H1 (cell line): ENCODE measurements at regions not wholly inside any gene's neighbourhood (a gene's known extent, or its start where the extent isn't known, plus 50 kb on each side); places are given as distances from the start of the nearest gene placed in this dataset.

ENCODE experiments used
- CTCF ChIA-PET: fragments of 300-600 bp; sonication (Branson Sonifier 250); formaldehyde crosslinking; loops from one replicate; lab custom pipeline; 2021; ENCODE audit not compliant: partially characterized antibody; lab: Charles Lee
- POLR2A ChIA-PET: fragments of 300-600 bp; sonication (Branson Sonifier 250); formaldehyde crosslinking; loops from one replicate; lab custom pipeline; 2021; ENCODE audit warnings: inconsistent platforms; ENCODE audit not compliant: partially characterized antibody; lab: Charles Lee
- DNase-seq, 2 experiments: peaks; one replicate each; pipeline versions ENCODE4 v3.0.0 to v3.0.0-alpha.2; 2010 to 2022; ENCODE audit warnings: low spot score in 2 of 2, low read depth in 1 of 2, mixed read lengths in 1 of 2
- FAIRE-seq: peaks from 2 replicates; lab custom pipeline; 2011; peaks lifted over from hg19 to GRCh38; lab: Jason Lieb, UNC
- H2AFZ ChIP-seq: 2 replicates; pipeline ENCODE4 v1.8.1; 2012; ENCODE audit warnings: low read length, inconsistent platforms
- H2AK5ac ChIP-seq: 2 replicates; pipeline ENCODE4 v1.6.1; 2013; ENCODE audit warnings: low read depth, low read length
- H2BK120ac ChIP-seq: replicated peaks from 2 replicates; pipeline ENCODE3; 2013; ENCODE audit warnings: low read depth, low read length, inconsistent platforms
- H2BK12ac ChIP-seq: 2 replicates; pipeline ENCODE4 v1.6.1; 2013; ENCODE audit warnings: low read depth, low read length
- H2BK15ac ChIP-seq: 2 replicates; pipeline ENCODE4 v1.6.1; 2013; ENCODE audit warnings: low read length
- H2BK20ac ChIP-seq: 2 replicates; pipeline ENCODE4 v1.6.1; 2013; ENCODE audit warnings: low read length
- H2BK5ac ChIP-seq: 2 replicates; pipeline ENCODE4 v1.6.1; 2013; ENCODE audit warnings: low read depth, low read length
- H3K14ac ChIP-seq: 2 replicates; pipeline ENCODE4 v1.6.1; 2013; ENCODE audit warnings: inconsistent platforms; ENCODE audit not compliant: insufficient read length
- H3K18ac ChIP-seq: 2 replicates; pipeline ENCODE4 v1.6.1; 2013; ENCODE audit warnings: low read length; ENCODE audit errors: extremely low read depth
- H3K23ac ChIP-seq: 2 replicates; pipeline ENCODE4 v1.6.1; 2013; ENCODE audit warnings: inconsistent platforms; ENCODE audit not compliant: insufficient read length
- H3K23me2 ChIP-seq: 2 replicates; pipeline ENCODE4 v1.6.1; 2013; ENCODE audit warnings: low read depth, low read length
- H3K27ac ChIP-seq: 2 replicates; pipeline ENCODE4 v1.6.1; 2011; ENCODE audit warnings: low read depth, low read length, inconsistent platforms
- H3K27me3 ChIP-seq, 4 experiments: replicated peaks in 1 of 4; 1 replicate in 1 of 4; 2 replicates in 3 of 4; pipeline versions ENCODE4 v1.6.1 to v1.8.1; 2011 to 2013; ENCODE audit warnings: low read length in 3 of 4, mild to moderate bottlenecking in 3 of 4, inconsistent platforms in 2 of 4, mixed read lengths in 2 of 4, moderate library complexity in 1 of 4; ENCODE audit not compliant: control insufficient read depth in 3 of 4, insufficient read depth in 3 of 4; ENCODE audit errors: extremely low read depth in 1 of 4
- H3K36me3 ChIP-seq, 4 experiments: 2 replicates each; pipeline versions ENCODE4 v1.6.1 to v1.8.1; 2011 to 2013; ENCODE audit warnings: mild to moderate bottlenecking in 4 of 4, low read length in 3 of 4, moderate library complexity in 2 of 4, control low read depth in 1 of 4, inconsistent platforms in 1 of 4; ENCODE audit not compliant: insufficient read depth in 4 of 4, control insufficient read depth in 2 of 4
- H3K4ac ChIP-seq: replicated peaks from 2 replicates; pipeline ENCODE3; 2013; ENCODE audit warnings: low read length, low read depth, mixed read lengths, inconsistent platforms; ENCODE audit not compliant: insufficient read length
- H3K4me1 ChIP-seq, 4 experiments: replicated peaks in 1 of 4; 1 replicate in 1 of 4; 2 replicates in 3 of 4; pipeline versions ENCODE4 v1.6.1 to v1.8.1; 2011 to 2013; ENCODE audit warnings: low read length in 3 of 4, inconsistent platforms in 2 of 4, mixed read lengths in 1 of 4; ENCODE audit not compliant: insufficient read depth in 4 of 4, control insufficient read depth in 3 of 4
- H3K4me2 ChIP-seq, 2 experiments: 2 replicates each; pipeline versions ENCODE4 v1.6.1 to v1.8.1; 2011 to 2013; ENCODE audit warnings: low read depth in 2 of 2, low read length in 2 of 2, control low read depth in 1 of 2, inconsistent platforms in 1 of 2, mild to moderate bottlenecking in 1 of 2; ENCODE audit not compliant: insufficient read depth in 1 of 2
- H3K4me3 ChIP-seq, 4 experiments: fragments of 200-600, 300-600 bp in 1 of 4; sonication (generic), shearing (Covaris generic), sonication (Bioruptor Twin) in 1 of 4; 2 replicates each; pipeline versions ENCODE4 v1.5.1 to v1.8.1; 2011 to 2016; ENCODE audit warnings: low read length in 4 of 4, low read depth in 3 of 4, control low read depth in 2 of 4, inconsistent platforms in 2 of 4, mild to moderate bottlenecking in 2 of 4, mixed read lengths in 1 of 4, moderate library complexity in 1 of 4; ENCODE audit not compliant: insufficient read depth in 2 of 4; ENCODE audit errors: extremely low read depth in 1 of 4
- H3K56ac ChIP-seq: replicated peaks from 2 replicates; pipeline ENCODE3; 2013; ENCODE audit warnings: low read depth, mild to moderate bottlenecking, mixed read lengths, low read length, inconsistent platforms; ENCODE audit not compliant: insufficient read length
- H3K79me1 ChIP-seq: 2 replicates; pipeline ENCODE4 v1.6.1; 2013; ENCODE audit warnings: low read depth, low read length, control low read depth
- H3K79me2 ChIP-seq, 2 experiments: 2 replicates each; pipeline versions ENCODE4 v1.6.1 to v1.8.1; 2012 to 2013; ENCODE audit warnings: low read length in 2 of 2, mild to moderate bottlenecking in 2 of 2, inconsistent platforms in 1 of 2; ENCODE audit not compliant: insufficient read depth in 2 of 2, control insufficient read depth in 1 of 2
- H3K9ac ChIP-seq, 4 experiments: replicated peaks in 1 of 4; 1 replicate in 1 of 4; 2 replicates in 3 of 4; pipeline versions ENCODE4 v1.6.1 to v1.8.1; 2011 to 2013; ENCODE audit warnings: low read depth in 3 of 4, low read length in 3 of 4, control low read depth in 2 of 4, mild to moderate bottlenecking in 2 of 4, moderate library complexity in 2 of 4, inconsistent platforms in 1 of 4; ENCODE audit errors: extremely low read depth in 1 of 4
- H3K9me3 ChIP-seq, 2 experiments: 2 replicates each; pipeline versions ENCODE4 v1.6.1 to v1.8.1; 2012 to 2013; ENCODE audit warnings: mild to moderate bottlenecking in 2 of 2, moderate library complexity in 2 of 2, control low read depth in 1 of 2, inconsistent platforms in 1 of 2, low read depth in 1 of 2, low read length in 1 of 2, mixed read lengths in 1 of 2; ENCODE audit not compliant: insufficient read depth in 2 of 2
- H4K20me1 ChIP-seq, 2 experiments: replicated peaks in 1 of 2; 2 replicates each; pipeline versions ENCODE3 to v1.8.1; 2011 to 2013; ENCODE audit warnings: inconsistent platforms in 2 of 2, low read length in 2 of 2, mild to moderate bottlenecking in 1 of 2; ENCODE audit not compliant: insufficient read depth in 2 of 2, control insufficient read depth in 1 of 2
- H4K5ac ChIP-seq: 2 replicates; pipeline ENCODE4 v1.6.1; 2013; ENCODE audit warnings: low read length, low read depth, mixed read lengths, inconsistent platforms; ENCODE audit not compliant: insufficient read length
- H4K8ac ChIP-seq: 2 replicates; pipeline ENCODE4 v1.8.0; 2013; ENCODE audit warnings: mild to moderate bottlenecking, moderate library complexity, low read length, inconsistent platforms; ENCODE audit not compliant: insufficient read depth; ENCODE audit errors: extremely low read depth
- H4K91ac ChIP-seq: replicated peaks from 2 replicates; pipeline ENCODE3; 2013; ENCODE audit warnings: low read length, mixed read lengths, inconsistent platforms; ENCODE audit not compliant: insufficient read length
- ASH2L ChIP-seq: fragments of 200-600, 300-600 bp; sonication (generic); IDR thresholded peaks from one replicate; pipeline ENCODE4 v1.7.1; 2017; ENCODE audit warnings: low read length
- BCL11A ChIP-seq, 2 experiments: IDR thresholded peaks; one replicate each; pipeline ENCODE4 v1.6.1; 2011; ENCODE audit warnings: low read depth in 2 of 2, low read length in 2 of 2, mild to moderate bottlenecking in 2 of 2
- CEBPB ChIP-seq: IDR thresholded peaks from 2 replicates; pipeline ENCODE4 v1.6.1; 2012; ENCODE audit warnings: low read depth, low read length
- CHD1 ChIP-seq: IDR thresholded peaks from 2 replicates; pipeline ENCODE4 v1.6.1; 2012; ENCODE audit warnings: low read depth, low read length, improper control_type of control experiment
- CREB1 ChIP-seq: IDR thresholded peaks from 2 replicates; pipeline ENCODE4 v1.6.1; 2012; ENCODE audit warnings: inconsistent platforms
- HDAC2 ChIP-seq, 2 experiments: fragments of 300-600 bp in 1 of 2; sonication (generic) in 1 of 2; IDR thresholded peaks; 2 replicates each; pipeline ENCODE4 v1.6.1; 2011 to 2012; ENCODE audit warnings: low read depth in 2 of 2, low read length in 2 of 2, mild to moderate bottlenecking in 2 of 2, moderate library complexity in 2 of 2, borderline replicate concordance in 1 of 2, inconsistent platforms in 1 of 2
- HDAC6 ChIP-seq: IDR thresholded peaks from one replicate; pipeline ENCODE4 v1.7.1; 2012; ENCODE audit warnings: low read depth, mild to moderate bottlenecking, inconsistent platforms, low read length, moderate library complexity
- KDM1A ChIP-seq: fragments of 200-600, 300-600 bp; sonication (generic); IDR thresholded peaks from 2 replicates; pipeline ENCODE4 v1.7.1; 2016; ENCODE audit warnings: mild to moderate bottlenecking, low read length, borderline replicate concordance
- KDM5A ChIP-seq: fragments of 200-600 bp; IDR thresholded peaks from 2 replicates; pipeline ENCODE4 v1.7.1; 2012; ENCODE audit warnings: mild to moderate bottlenecking, low read length, inconsistent platforms, mixed read lengths
- MAFK ChIP-seq: IDR thresholded peaks from 2 replicates; pipeline ENCODE4 v1.6.1; 2012; ENCODE audit warnings: low read depth, mild to moderate bottlenecking, improper control_type of control experiment, low read length
- POU5F1 ChIP-seq: IDR thresholded peaks from 2 replicates; pipeline ENCODE4 v1.6.1; 2011; ENCODE audit warnings: low read depth, mild to moderate bottlenecking, low read length, moderate library complexity
- SP2 ChIP-seq: IDR thresholded peaks from 2 replicates; pipeline ENCODE4 v1.6.1; 2012; ENCODE audit warnings: mild to moderate bottlenecking, low read length, inconsistent platforms
- TAF1 ChIP-seq: IDR thresholded peaks from 2 replicates; pipeline ENCODE4 v1.6.1; 2011; ENCODE audit warnings: mild to moderate bottlenecking, low read depth, low read length
- TF ChIP-seq, protein P1 (sequence below): IDR thresholded peaks from 2 replicates; pipeline ENCODE4 v1.6.1; 2011; ENCODE audit warnings: low read depth, mild to moderate bottlenecking, low read length; ENCODE audit not compliant: insufficient read depth
- TF ChIP-seq, protein P2 (sequence below): IDR thresholded peaks from 2 replicates; pipeline ENCODE4 v1.6.1; 2012; ENCODE audit warnings: inconsistent platforms

DNA sequence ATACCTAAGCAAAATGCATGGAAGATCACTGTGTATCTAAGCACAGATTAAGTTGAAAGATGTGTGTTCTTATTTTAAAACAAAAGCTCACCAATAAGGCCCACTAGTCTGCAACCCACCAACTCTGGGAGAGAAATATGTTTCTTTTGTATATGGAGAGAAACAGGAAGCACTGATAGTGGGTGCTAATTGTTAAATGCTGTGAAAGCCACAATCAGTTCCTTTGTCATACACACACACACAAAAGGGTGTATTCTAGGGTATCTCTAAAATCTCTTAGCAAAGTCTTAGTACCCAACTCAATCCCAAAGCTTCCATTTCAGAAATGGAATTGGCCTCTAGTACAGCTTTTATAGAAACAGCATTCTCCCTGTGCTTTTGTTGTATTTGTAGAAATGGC, 272.7 kb upstream of the FLRT2 start:
- Histone ChIP-seq H3K27me3 (no peaks in the 10 kb centered on the region), H3K4me3 (no peak overlapping the region), H3K56ac (no peak overlapping the region), H3K79me1 (no peaks in the 10 kb centered on the region), H4K8ac (no peak overlapping the region), H3K79me2 (no peaks in the 10 kb centered on the region), H3K23me2 (no peaks in the 10 kb centered on the region; the same call in 1 of the 2 replicates), H3K4me1 (no peaks in the 10 kb centered on the region), H4K20me1 (no peaks in the 10 kb centered on the region), H4K5ac (no peak overlapping the region), H3K18ac (no peak overlapping the region), H3K23ac (no peak overlapping the region), H3K9ac (no peak overlapping the region), H2AK5ac (no peak overlapping the region), H3K14ac (no peak overlapping the region), H2BK15ac (no peak overlapping the region), H2BK12ac (no peak overlapping the region), H3K36me3 (no peaks in the 10 kb centered on the region), H3K27ac (no peak overlapping the region), H2BK120ac (no peak overlapping the region), H2BK20ac (no peak overlapping the region), H3K9me3 (no peaks in the 10 kb centered on the region), H4K91ac (no peak overlapping the region), H3K4ac (no peak overlapping the region), H2BK5ac (no peak overlapping the region), H3K4me2 (no peak overlapping the region), H2AFZ (no peak overlapping the region)
- FAIRE-seq (no peak), DNase-seq (no peak)
- POLR2A ChIA-PET = no interaction called here
- TF ChIP-seq KDM5A (no peak), HDAC6 (no peak), HDAC2 (IDR thresholded peaks at IDR 0.05; ENCODE audit: borderline replicate concordance in 1 of 2, low read depth in 2 of 2, low read length in 2 of 2) (no peak), CEBPB (no peak), KDM1A (no peak), BCL11A (IDR thresholded peaks at IDR 0.05; ENCODE audit: low read depth in 2 of 2, low read length in 2 of 2) (no peak), CREB1 (no peak), TAF1 (no peak), CHD1 (no peak), POU5F1 (no peak), MAFK (no peak), SP2 (no peak), ASH2L (no peak)
- TF ChIP-seq, protein P1, sequence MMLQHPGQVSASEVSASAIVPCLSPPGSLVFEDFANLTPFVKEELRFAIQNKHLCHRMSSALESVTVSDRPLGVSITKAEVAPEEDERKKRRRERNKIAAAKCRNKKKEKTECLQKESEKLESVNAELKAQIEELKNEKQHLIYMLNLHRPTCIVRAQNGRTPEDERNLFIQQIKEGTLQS = no peak
- TF ChIP-seq, protein P2, sequence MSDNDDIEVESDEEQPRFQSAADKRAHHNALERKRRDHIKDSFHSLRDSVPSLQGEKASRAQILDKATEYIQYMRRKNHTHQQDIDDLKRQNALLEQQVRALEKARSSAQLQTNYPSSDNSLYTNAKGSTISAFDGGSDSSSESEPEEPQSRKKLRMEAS = no peak
- CTCF ChIA-PET = interaction anchor here (1.2 kb wide), 1 partner anchor 8 kb away, joined by 6 read pairs; no protein-coding TSS in a partner anchor
